Stimulated activated CD4-positive, alpha-beta T cell treated with anti-CD3 and anti-CD28 coated beads, Interleukin-15, amount 100 ng/mL, for 48 hours (primary cell): ENCODE measurements at regions not wholly inside any gene's neighbourhood (a gene's known extent, or its start where the extent isn't known, plus 50 kb on each side); places are given as distances from the start of the nearest gene placed in this dataset.
"Not testable (repeated sequence)": the region's sequence is repeated elsewhere in the genome, so short reads cannot be mapped to it uniquely, and the experiment has no call there.

Experiments
- DNase-seq, 2 donors: peaks; one replicate each; pipeline ENCODE4 v3.0.0-alpha.2; 2020; ENCODE audit warnings: low read depth in 2 of 2

DNA sequence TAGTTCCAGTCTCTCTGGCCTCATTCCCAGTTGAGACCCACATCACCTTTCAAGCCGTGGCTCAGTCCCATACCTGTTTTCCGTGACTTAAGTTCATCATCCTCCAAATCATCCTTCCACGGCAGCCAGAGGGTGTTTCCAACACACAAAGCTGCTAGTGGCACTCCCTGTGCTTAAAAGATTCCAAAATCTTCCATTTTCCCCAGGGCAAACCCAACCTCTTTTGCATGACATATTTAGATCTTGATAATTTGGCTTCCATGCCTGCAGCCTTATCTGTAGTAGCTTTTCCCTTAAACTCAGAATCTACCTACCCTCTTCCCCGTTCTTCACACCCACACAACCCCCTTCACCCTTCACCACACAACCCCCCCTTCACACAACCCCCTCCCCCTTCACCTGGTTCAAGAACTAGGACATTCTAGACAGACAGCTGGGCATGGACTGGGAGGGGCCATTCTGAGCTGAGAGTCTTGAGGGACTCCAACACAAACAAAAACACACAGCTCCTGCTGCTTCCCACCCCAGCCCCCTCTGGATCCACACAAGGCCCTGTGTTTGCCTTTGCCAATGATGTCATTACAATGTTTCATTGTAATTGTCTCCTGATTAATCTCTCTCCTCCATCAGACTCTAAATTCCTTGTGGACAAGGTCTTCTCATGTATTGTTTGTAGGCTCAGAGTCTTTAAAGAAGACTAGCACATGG lies 268.2 kb downstream of the SH3GL2 start:
- DNase-seq = no peak

DNA sequence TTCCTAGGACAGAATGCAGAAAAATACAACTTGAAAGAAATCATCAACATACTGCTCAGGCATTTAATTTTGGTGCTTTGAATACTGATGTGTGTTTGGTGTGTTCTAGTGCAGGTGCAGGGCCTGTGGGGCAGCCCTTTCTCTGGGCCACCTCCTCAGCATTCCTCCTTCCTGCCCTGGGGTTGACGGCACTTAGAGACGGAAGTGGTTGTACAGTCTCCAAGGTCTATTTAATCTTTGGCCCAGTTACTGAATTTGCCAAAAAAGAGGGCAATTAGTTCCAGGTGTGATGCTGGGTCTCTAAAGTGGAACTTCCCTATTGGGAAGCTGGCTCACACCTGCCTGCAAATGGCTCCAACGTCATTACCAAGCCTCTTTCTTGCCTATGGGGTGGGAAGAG lies 269.0 kb downstream of the SH3GL2 start:
- no peak for DNase-seq

DNA sequence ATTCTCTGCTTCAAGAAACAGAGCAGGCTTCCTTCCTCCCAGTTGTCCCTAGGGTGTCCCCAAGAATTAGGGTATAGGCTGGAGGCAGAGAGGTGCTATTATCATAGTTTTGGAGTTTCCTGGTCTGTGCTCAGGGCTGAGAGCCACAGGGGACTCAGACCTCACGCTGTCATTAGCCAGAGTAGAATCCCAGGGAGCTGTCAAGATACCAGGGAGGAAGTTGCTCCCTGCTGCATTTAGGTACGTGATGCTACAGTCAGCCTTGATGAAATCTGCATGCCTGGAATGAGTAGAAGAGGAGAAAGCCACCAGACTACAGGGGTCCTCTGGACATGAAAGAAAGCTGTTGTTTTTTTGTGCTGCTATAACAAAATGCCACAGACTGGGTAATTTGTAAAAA lies 273.2 kb downstream of the SH3GL2 start:
- no peak for DNase-seq

DNA sequence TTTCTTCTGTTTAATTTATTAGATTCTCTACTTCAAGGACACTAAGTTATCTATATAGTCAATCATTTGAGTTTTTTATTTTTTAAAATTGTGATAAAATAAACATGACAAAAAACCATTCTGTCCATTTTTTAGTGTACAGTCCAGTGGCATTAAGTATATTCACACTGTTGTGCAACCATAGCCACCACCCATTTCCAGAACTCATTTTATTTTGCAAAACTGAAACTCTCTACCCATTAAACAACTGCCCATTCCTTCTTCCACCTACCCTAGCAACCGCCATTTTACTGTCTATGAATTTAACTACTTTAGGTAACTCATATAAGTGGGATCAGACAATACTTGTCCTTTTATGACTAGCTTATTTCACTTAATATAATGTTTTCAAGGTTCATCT lies 275.6 kb downstream of the SH3GL2 start:
- DNase-seq = no peak

DNA sequence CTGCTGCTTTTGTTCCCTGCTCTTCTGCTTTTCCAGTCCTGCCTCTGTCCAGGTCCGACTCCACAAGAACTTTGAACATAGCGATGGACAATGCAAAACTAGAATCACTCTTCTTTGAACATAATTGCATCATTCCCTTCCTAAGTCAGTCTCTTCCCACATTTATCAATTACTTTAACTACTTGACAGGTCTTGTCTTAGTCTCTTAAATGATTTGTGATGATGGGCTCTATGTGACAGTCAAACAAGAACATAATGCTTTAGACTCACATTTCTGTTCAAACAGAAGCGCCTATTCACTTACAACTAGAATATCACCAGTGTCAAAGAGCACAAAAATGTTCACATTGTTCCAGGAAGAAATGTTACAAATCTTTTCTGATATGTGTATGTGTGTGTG lies 278.1 kb downstream of the SH3GL2 start:
- DNase-seq = no peak

DNA sequence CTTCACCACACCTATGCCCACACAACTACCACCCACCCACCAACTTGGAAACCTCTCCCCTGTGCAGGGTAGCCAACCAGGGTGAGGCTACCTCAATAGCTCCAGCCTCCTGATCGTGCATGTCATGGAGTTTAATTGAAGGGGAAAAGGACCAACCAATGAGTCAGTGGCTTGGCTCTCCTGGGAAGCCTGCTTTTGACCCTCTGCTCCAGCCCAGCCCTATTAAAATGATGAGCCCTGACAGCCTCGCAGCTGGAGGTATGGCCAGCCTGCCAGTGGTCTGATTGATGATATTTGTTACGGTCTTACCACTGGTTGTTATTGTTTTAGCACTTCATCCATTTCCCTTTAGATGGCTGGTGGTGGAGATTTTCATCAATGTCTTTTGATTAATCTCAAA lies 280.4 kb downstream of the SH3GL2 start:
- no peak for DNase-seq

DNA sequence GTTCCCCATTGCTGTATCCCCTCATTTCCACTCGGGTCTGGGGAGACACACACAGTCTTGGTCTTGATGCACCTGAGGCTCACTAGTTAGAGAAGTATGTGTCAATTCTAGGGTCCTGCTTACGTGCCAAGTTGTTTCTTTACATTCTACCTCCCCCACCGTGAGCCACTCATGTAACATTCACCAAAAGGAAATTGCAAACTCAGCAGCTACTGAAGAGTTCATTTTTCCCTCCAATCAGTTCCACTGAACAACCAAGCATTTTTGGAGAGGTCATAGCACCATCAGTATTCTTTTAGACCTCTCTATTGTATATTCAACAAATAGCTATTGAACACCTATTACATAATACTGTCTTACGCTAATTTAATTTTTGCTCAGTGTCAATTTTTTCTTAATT lies 281.1 kb downstream of the SH3GL2 start:
- no peak for DNase-seq

DNA sequence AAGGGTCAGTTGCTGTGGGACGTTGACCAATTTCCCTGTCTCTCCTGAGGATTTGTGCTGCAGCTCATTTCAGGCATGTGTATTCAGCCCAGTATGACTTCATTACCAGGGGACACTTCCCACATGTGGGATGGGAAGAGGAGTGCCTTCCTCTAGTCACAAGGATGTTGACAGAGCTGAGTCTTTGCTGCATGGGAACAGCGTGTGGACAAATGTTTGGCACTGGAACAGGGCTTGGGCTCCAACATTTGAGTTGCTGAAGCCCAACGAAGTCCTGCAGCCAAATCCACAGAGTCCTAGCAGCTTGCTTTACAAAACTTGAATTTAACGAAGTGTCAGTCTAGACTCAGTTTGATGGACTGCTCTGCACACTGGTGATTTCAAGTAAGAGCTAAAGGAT lies 283.2 kb downstream of the SH3GL2 start:
- DNase-seq = no peak

DNA sequence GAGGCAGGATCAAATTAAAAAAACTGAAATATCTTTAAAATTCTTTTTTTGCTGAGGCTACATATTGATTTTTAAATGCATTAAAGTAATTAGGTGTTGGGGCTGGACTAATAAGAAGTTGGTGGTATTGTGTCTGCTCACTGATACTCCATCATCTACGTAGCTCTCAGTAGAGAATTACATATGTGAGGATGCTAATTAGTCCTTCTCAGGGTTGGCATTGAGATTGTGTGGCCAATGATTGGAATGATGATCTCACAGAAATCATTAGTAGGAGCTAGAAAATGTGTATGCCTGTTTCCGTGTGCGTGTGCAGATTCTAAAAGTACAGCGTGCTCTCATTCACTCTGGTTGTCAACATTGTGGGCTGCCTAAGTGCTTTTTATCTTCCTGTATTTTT lies 283.8 kb downstream of the SH3GL2 start:
- no peak for DNase-seq

DNA sequence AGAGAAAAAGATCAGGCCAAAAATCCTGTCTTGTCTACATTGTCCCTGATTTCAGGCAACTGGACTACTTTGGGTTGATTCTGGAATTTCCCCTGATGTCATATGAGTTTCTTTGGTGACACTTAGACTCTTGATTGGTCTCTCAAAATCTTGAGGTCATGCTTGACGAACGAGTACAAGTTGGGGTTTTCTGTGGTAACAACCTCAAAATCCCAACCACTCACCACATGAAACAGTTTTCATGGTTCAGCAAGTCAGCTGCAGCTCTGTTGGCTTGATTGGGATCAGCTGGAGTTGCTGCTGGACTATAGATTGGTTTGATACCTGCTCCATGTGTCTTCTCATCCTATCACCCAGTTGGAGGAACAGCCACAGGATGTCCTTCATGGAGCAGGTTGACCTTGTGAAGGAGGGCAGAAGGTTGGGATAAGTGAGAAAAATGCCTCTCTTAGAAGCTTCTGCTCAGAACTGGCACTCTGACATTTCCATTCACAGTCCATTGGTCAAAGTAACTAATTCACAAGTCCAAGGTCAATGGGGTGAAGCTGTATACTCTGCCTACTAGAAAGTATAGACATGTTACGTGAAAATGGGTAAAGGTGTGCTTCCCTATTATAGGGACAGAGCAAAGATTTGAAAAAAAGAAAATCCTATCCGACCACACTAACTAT lies 284.5 kb downstream of the SH3GL2 start:
- no peak for DNase-seq

DNA sequence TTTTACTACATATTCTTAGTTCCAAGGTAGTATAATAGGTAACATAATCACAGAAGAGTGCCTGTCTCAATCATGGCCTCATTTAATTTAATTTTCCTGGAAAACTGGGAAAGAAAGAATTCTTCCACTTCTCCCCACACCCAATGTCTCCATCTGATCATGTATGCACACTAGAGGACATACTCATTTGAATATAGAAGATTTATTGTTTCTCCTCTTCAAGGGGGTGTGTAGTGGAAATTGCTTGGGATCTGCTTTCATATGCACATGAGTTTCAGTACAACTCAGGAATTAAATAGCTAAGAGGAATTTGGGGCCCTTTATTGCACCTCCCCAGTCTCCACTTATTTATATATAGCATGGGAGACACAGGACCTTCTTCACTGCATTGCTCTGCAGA lies 285.1 kb downstream of the SH3GL2 start:
- DNase-seq = no peak

DNA sequence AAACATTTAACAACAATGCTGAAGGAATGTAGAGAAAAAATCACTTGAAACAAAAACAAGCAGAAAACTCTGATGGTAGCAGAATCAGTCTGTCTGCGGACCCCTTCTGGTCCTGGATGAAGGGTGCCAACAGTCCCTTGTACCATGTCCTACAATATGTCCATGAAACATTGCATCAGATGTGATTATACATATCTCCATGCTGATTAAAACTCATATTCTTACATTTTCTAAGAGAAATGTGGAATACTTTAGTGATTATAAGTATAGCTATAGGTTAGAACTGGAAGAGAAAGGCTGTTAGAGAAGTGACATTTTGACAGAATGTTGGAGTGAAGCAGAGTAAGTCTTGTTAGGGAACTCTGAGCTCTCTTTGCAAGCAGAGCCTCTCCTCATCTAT lies 286.1 kb downstream of the SH3GL2 start:
- no peak for DNase-seq

DNA sequence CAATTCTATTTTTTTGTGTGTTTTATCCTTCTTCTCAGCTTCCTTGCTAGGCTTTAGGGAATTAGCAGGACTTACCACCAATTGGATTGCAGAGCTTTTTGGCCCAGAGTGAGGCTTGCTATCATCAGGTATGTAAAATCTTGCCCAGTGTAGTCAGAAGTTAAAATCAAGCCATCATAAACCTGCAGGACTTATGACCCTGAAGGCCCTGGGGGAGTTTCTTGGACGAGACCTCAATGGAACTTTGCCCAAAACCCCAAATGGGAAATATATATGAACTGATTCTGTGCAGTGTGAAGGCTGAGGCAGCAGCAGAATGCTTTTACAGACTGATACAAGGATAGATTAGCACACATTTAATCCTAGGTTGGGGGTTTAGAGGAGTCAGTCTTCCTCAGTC lies 287.0 kb downstream of the SH3GL2 start:
- no peak for DNase-seq

DNA sequence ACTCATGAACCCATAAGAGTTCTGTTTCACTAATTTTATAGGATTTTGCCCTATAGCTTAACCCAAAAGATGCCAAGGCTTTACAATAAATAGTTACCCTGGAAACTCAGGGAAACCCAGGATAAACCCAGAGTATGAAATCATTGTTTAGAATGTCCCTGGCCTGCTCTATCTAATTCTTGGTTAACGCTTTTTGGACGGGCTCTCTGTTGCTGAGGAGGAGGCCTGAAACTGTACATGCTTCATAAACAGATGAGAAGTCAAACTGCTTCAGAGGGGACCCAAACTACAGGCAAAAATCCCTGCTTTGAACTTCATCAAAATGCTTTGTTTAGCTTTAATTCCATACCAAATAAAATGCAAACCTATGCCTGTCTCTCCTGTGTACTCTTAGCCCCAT lies 291.9 kb downstream of the SH3GL2 start:
- DNase-seq = no peak

DNA sequence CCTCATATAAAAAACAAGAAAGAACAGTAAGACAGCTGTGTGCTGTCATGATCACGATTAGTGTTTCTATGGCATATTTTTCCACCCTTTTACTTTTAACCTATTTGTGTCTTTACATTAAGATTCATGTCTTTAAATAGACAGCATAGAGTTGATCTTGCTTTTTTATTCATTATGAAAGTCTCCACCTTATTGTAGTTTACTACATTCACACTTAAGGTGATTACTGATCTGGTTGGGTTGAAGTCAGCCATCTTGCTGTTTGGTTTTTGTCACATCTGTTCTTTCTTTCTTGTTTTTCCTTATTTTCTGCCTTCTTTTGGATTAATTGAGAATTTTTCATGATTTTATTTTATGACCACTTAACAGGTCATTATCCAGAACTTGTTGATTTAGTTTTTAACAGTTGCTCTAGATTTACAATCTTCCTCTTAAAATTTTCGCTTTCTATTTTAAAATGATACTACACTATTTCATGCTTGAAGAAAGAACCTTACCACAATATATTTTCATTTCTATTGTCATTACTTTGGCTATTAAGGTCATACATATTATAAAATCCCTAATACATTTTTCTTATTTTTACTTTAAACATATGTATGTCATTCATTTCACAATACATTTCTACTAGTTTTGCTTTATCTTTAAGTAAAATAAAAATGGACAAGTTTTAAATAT lies 292.5 kb downstream of the SH3GL2 start:
- no peak for DNase-seq

DNA sequence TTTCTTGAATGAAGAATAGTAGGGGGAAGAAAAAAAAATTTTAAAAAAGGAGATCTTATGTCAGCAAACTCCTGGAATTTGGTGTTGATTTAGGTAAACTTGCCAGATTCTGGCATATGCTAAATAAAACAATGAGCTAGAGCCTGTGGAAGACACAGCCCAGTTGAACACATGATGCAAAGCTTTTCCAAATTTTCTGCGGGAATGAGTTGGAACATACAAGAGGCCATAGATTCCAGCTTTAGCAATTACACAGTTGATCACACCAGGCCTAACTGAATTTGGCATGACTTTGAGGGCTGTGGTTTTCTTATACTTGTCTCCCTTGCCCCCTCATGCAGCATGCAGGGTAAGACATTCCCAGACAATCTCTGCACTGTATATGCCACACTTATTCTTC lies 297.0 kb downstream of the SH3GL2 start:
- no peak for DNase-seq

DNA sequence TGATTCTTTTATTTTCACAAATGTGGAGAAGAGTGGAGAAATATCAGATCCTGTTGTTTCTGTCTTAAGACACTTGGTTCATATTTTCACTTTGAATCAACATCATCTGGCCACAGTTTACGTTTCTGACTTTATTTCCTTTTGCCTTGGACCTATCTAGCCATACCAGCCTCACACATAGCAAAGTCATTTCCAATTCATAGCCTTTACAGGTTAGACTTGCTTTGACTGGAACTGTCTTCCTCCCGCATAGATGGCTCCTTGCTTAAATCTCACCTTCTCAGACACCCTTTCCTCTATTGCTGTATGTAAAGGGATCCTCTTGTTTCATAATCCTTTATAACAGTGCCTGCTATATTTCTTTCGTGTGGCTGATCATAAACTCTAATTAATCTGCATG lies 297.8 kb downstream of the SH3GL2 start:
- no peak for DNase-seq

DNA sequence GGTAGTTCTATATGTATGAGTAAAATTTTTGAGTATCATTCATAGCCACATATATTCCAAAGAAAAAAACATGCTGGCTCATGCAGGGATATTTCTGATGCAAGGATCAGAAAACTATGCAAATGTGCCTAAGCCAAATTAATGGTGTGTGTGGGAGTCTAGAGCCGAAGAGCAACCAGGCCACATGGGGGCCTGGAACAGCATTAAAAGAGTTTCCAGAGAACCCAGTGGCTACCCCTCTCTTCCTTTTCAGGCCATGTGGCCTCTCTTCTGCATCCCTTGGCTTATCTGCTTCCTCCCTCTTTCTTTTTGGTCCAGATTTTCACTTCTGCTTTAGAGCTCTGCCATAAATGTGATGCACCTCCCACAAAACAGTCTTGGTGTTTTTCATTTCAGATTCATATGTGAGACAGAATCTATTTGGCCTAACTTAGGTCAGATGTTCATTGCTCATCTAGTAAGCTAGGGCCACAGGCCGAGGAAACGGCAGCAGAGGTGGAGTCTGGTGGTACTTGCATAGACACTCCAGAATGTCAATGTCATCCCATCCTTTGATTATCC lies 300.0 kb downstream of the SH3GL2 start:
- DNase-seq = no peak

DNA sequence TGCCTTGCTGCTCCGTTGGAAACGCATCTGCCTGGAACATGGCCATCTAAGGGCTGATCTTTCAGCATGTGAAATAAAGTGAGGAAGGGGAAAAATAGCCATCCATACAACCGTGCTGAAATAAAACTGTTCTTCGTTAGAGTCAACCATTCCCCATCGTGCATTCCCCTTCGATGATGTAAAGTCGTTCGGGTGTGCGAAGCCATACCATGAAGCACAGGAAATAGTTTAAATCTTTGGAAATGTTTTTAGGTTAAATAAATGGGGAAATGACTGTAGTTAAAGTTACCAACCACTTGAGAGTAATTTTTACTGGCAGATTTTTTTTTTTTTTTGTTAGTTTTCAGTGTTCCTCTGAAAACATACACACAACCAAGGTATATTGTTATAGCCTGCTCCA lies 302.5 kb downstream of the SH3GL2 start:
- DNase-seq = no peak

DNA sequence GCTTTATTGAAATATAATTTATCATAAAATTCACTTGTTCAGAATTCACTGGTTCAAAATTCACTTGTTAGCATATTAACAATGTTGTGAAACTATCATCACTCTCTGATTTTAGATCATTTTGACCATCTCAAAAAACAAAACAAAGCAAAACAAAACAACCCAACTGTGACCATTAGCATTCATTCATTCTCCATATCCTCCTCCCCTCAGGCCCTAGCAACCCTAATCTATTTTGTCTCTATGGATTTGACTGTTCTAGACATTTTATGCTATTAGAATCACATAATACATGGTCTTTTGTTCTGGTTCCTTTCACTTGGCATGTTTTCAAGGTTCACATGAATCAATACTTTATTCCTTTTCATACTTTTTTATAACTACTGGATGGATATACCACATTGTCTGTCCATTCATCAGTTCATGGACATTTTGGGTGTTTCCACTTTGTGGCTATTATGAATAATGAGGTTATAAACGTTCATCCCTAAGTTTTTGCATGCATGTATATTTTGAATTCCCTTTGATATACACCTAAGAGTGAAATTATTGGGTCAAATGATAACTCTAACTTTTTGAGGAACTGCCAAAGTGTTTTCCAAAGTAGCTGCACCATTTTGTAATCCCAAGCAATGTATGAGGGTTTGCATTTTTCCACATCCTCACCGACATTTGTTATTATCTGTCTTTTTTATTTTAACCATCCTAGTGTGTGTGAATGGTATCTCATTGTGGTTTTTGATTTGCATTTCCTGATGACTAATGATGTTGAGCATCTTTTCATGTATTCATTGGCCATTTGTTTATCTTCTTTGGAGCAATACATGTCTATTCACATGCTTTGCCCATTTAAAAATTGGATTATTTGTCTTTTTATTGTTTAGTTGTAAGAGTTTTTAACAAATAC lies 304.1 kb downstream of the SH3GL2 start:
- DNase-seq = no peak

DNA sequence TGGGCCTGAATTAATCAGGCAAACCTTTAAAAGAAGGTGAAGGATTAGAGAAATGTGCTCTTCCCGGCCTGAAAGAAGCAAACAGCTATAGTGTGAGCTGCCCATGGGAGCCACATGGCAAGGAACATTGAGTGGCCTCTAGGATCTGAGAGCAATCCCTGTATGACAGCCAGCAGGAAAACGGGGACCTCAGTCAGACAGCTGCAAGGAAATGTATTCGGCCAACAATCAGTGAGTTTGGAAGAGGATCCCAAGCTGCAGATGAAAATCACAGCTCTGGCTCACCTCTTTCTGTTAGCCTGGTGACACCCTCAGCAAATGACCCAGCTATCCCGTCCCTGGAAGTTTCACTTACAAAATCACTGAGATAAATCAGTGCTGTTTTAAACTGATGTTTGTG lies 309.2 kb downstream of the SH3GL2 start:
- no peak for DNase-seq

DNA sequence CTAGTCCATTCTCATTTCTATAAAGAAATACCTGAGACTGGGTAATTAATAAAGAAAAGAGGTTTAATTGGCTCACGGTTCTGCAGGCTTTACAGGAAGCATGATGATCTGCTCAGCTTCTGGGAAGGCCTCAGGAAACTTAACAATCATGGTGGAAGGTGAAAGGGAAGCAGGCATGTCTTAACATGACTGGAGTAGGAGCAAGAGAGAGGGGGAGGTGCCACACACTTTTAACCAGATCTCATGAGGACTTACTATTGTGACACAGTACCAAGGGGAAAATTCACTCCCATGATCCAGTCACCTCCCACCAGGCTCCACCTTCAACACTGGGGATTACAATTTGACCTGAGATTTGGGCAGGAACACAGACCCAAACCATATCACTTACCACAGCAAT lies 310.1 kb downstream of the SH3GL2 start:
- not testable (repeated sequence) for DNase-seq
